PC-3 (cell line): ENCODE measurements at regions not wholly inside any gene's neighbourhood (a gene's known extent, or its start where the extent isn't known, plus 50 kb on each side); places are given as distances from the start of the nearest gene placed in this dataset.

ENCODE experiments used
- EZH2 ChIP-seq: fragments of 300-600 bp; sonication (generic); IDR thresholded peaks from one replicate; pipeline ENCODE4 v1.6.1; 2017; ENCODE audit warnings: antibody characterized with exemption, mild to moderate bottlenecking, low read length; ENCODE audit not compliant: unreplicated experiment
- EZH2phosphoT487 ChIP-seq: fragments of 300-600 bp; sonication (generic); IDR thresholded peaks from 2 replicates; pipeline ENCODE4 v1.6.1; 2018; ENCODE audit warnings: mild to moderate bottlenecking, antibody characterized with exemption, low read length, borderline replicate concordance
- TF ChIP-seq, protein P1 (sequence below): fragments of 300-600 bp; sonication (generic); conservative IDR thresholded peaks from 2 replicates; pipeline ENCODE4 v1.5.1; 2017; ENCODE audit warnings: antibody characterized with exemption, low read depth, mild to moderate bottlenecking, low read length

DNA sequence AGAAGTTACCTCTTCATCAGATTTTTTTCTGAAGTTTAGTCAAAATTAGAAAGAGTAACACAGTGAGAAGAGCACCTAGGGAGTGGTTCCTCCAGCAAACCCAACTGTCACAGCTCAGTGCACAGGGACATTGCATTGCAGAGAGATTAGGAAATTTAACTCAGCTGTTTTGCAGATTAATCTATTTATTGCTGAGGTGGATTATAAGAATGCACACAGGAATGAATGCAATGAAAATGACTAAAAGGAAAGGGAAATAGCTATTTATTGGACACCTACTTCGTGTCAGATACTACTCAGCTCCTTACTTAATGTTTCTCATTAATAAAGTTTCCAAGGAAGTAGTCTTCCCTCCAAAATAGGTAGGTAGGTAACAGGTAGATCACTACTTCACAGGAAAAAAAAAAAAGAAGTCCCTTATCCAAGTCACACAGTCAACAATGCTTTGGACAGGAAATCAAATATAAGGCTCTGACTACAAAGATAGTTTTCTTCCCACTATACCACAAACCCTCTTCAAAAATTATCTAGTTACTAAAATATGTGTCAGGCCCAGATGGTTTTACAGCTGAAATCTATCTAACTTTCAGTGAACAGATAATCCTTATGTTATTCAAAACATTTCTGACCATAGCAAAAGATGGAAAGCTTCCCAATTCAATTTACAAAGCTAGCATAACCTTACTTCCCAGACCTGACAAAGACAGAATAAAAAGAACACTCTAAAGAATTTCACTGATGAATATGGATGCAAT, 442.2 kb upstream of the MPDZ start:
- TF ChIP-seq, protein P1, sequence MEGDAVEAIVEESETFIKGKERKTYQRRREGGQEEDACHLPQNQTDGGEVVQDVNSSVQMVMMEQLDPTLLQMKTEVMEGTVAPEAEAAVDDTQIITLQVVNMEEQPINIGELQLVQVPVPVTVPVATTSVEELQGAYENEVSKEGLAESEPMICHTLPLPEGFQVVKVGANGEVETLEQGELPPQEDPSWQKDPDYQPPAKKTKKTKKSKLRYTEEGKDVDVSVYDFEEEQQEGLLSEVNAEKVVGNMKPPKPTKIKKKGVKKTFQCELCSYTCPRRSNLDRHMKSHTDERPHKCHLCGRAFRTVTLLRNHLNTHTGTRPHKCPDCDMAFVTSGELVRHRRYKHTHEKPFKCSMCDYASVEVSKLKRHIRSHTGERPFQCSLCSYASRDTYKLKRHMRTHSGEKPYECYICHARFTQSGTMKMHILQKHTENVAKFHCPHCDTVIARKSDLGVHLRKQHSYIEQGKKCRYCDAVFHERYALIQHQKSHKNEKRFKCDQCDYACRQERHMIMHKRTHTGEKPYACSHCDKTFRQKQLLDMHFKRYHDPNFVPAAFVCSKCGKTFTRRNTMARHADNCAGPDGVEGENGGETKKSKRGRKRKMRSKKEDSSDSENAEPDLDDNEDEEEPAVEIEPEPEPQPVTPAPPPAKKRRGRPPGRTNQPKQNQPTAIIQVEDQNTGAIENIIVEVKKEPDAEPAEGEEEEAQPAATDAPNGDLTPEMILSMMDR, result no peak
- TF ChIP-seq EZH2, result no peak
- TF ChIP-seq EZH2phosphoT487, result no peak
